Stomach smooth muscle (tissue), 2 donors: ENCODE measurements at regions not wholly inside any gene's neighbourhood (a gene's known extent, or its start where the extent isn't known, plus 50 kb on each side); places are given as distances from the start of the nearest gene placed in this dataset.
A peak's percentile ranks its signal among the peaks of the same experiment; 100 is the strongest.

ENCODE experiments used
- H3K27ac ChIP-seq: one replicate; pipeline ENCODE4 v1.7.0; 2013; ENCODE audit warnings: mild to moderate bottlenecking, low read length, inconsistent platforms
- H3K27me3 ChIP-seq, 2 donors: one replicate each; pipeline ENCODE4 v1.7.0; 2013; ENCODE audit warnings: low read length in 2 of 2; ENCODE audit not compliant: insufficient read depth in 2 of 2, control insufficient read depth in 1 of 2
- H3K36me3 ChIP-seq, 2 donors: one replicate each; pipeline ENCODE4 v1.7.0; 2013; ENCODE audit warnings: low read length in 2 of 2; ENCODE audit not compliant: control insufficient read depth in 2 of 2, insufficient read depth in 2 of 2
- H3K4me1 ChIP-seq: one replicate; pipeline ENCODE4 v1.7.0; 2013; ENCODE audit warnings: low read length; ENCODE audit not compliant: control insufficient read depth, insufficient read depth
- H3K4me3 ChIP-seq, 2 donors: one replicate each; pipeline ENCODE4 v1.7.0; 2013; ENCODE audit warnings: low read length in 2 of 2
- H3K9ac ChIP-seq, 2 donors: one replicate each; pipeline ENCODE4 v1.7.0; 2013; ENCODE audit warnings: low read length in 2 of 2, mild to moderate bottlenecking in 1 of 2
- H3K9me3 ChIP-seq, 2 donors: one replicate each; pipeline ENCODE4 v1.7.0; 2013; ENCODE audit warnings: low read length in 2 of 2; ENCODE audit not compliant: control insufficient read depth in 2 of 2
- donor health status: healthy.
- donor health status: Pancreatic carcinoma.

- Histone ChIP-seq H3K27ac (no peak overlapping the region), H3K4me3 (no peak overlapping the region), H3K4me1 (no peaks in the 10 kb centered on the region), H3K36me3 (no peaks in the 10 kb centered on the region), H3K27me3 (no peaks in the 10 kb centered on the region), H3K9me3 (no peaks in the 10 kb centered on the region), H3K9ac (no peak overlapping the region)
Observed at GRCh38 chr11:92300876-92301275, 76.3 kb downstream of the FAT3 start.

- no peaks in the 10 kb centered on the region for H3K27me3 ChIP-seq
- no peak overlapping the region for H3K9ac ChIP-seq
- H3K4me1 ChIP-seq, result no peaks in the 10 kb centered on the region
- no peak overlapping the region for H3K4me3 ChIP-seq
- H3K9me3 ChIP-seq, result no peaks in the 10 kb centered on the region
- H3K36me3 ChIP-seq, result no peaks in the 10 kb centered on the region
- H3K27ac ChIP-seq, result no peak overlapping the region
Observed at GRCh38 chr11:92302770-92303169, 78.2 kb downstream of the FAT3 start.

GRCh38 chr11:92304271-92304670 lies 79.7 kb downstream of the FAT3 start:
- H3K4me3 ChIP-seq, result no peak overlapping the region
- H3K9me3 ChIP-seq, result no peaks in the 10 kb centered on the region
- no peaks in the 10 kb centered on the region for H3K4me1 ChIP-seq
- H3K9ac ChIP-seq, result no peak overlapping the region
- H3K27me3 ChIP-seq, result no peaks in the 10 kb centered on the region
- no peaks in the 10 kb centered on the region for H3K36me3 ChIP-seq
- no peak overlapping the region for H3K27ac ChIP-seq

- H3K4me1 ChIP-seq, result no peaks in the 10 kb centered on the region
- no peaks in the 10 kb centered on the region for H3K27me3 ChIP-seq
- H3K9me3 ChIP-seq, result no peaks in the 10 kb centered on the region
- no peak overlapping the region for H3K4me3 ChIP-seq
- no peaks in the 10 kb centered on the region for H3K36me3 ChIP-seq
- no peak overlapping the region for H3K9ac ChIP-seq
- no peak overlapping the region for H3K27ac ChIP-seq
Observed at GRCh38 chr11:92306966-92307510, 82.4 kb downstream of the FAT3 start.

- Histone ChIP-seq H3K27ac (no peak overlapping the region), H3K4me3 (no peak overlapping the region), H3K4me1 (no peaks in the 10 kb centered on the region), H3K9ac (no peak overlapping the region), H3K36me3 (no peaks in the 10 kb centered on the region), H3K9me3 (no peaks in the 10 kb centered on the region), H3K27me3 (no peaks in the 10 kb centered on the region)
Observed at GRCh38 chr11:92308366-92308765, 83.7 kb downstream of the FAT3 start.

GRCh38 chr11:92311616-92312449 lies 87.2 kb downstream of the FAT3 start:
- H3K27me3 ChIP-seq, result no peaks in the 10 kb centered on the region
- no peak overlapping the region for H3K4me3 ChIP-seq
- H3K4me1 ChIP-seq, result peaks cover 8% of the 10 kb centered on the region
- H3K27ac ChIP-seq, result no peak overlapping the region
- no peaks in the 10 kb centered on the region for H3K36me3 ChIP-seq
- no peak overlapping the region for H3K9ac ChIP-seq
- H3K9me3 ChIP-seq, result no peaks in the 10 kb centered on the region

- H3K36me3 ChIP-seq, result no peaks in the 10 kb centered on the region
- no peak overlapping the region for H3K9ac ChIP-seq
- H3K27ac ChIP-seq, result no peak overlapping the region
- no peaks in the 10 kb centered on the region for H3K27me3 ChIP-seq
- H3K4me3 ChIP-seq, result no peak overlapping the region
- H3K4me1 ChIP-seq, result peaks cover 8% of the 10 kb centered on the region
- no peaks in the 10 kb centered on the region for H3K9me3 ChIP-seq
Observed at GRCh38 chr11:92313784-92314183, 89.2 kb downstream of the FAT3 start.

- Histone ChIP-seq H3K9me3 (no peaks in the 10 kb centered on the region), H3K36me3 (no peaks in the 10 kb centered on the region), H3K4me3 (no peak overlapping the region), H3K4me1 (peaks cover 8% of the 10 kb centered on the region), H3K9ac (no peak overlapping the region), H3K27me3 (no peaks in the 10 kb centered on the region), H3K27ac (peak overlapping the region; percentile 62)
Observed at GRCh38 chr11:92314499-92314898, 89.9 kb downstream of the FAT3 start.

- Histone ChIP-seq H3K36me3 (no peaks in the 10 kb centered on the region), H3K27me3 (no peaks in the 10 kb centered on the region), H3K4me3 (no peak overlapping the region), H3K4me1 (peaks cover 8% of the 10 kb centered on the region), H3K9ac (no peak overlapping the region), H3K27ac (no peak overlapping the region), H3K9me3 (no peaks in the 10 kb centered on the region)
Observed at GRCh38 chr11:92316106-92316809, 91.6 kb downstream of the FAT3 start.

- Histone ChIP-seq H3K9ac (no peak overlapping the region), H3K9me3 (no peaks in the 10 kb centered on the region), H3K36me3 (no peaks in the 10 kb centered on the region), H3K27me3 (no peaks in the 10 kb centered on the region), H3K4me3 (no peak overlapping the region), H3K27ac (no peak overlapping the region), H3K4me1 (peaks cover 8% of the 10 kb centered on the region)
Observed at GRCh38 chr11:92317222-92317621, 92.6 kb downstream of the FAT3 start.

GRCh38 chr11:92317721-92318120 lies 93.1 kb downstream of the FAT3 start:
- Histone ChIP-seq H3K36me3 (no peaks in the 10 kb centered on the region), H3K27me3 (no peaks in the 10 kb centered on the region), H3K9ac (no peak overlapping the region), H3K4me1 (peaks cover 8% of the 10 kb centered on the region), H3K27ac (no peak overlapping the region), H3K4me3 (no peak overlapping the region), H3K9me3 (no peaks in the 10 kb centered on the region)
